ENCODE measurements at regions not wholly inside any gene's neighbourhood (a gene's known extent, or its start where the extent isn't known, plus 50 kb on each side); places are given as distances from the start of the nearest gene placed in this dataset.

DNA sequence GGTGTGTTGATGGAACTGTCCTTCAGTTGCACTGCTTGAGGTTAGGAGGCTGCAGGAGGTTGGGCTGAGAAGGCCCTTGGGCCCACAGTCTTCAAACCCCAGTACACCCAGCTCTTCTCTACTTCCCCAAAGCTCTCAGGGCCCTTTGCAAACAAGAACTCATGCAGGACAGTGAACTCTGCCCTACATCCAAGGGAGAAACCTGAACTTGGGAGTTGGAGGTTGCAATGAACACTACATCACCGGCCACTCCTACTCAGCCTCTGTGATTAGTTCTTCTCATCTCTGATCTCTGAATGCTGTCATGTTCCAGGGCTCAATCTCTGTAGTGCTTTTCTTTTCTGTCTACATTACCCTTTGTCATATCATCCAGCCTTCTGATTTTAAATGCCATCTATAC is 148.5 kb upstream of the PDE7B start:
- H3K4me1 ChIP-seq: no peaks in the 10 kb centered on the region
- no peak overlapping the region for H3K27ac ChIP-seq
- no peak overlapping the region for H3K4me3 ChIP-seq (replicated peaks in 1 of 3)
- intact Hi-C loops (cut with DNase I): no loop called here
- TF ChIP-seq, protein P1, sequence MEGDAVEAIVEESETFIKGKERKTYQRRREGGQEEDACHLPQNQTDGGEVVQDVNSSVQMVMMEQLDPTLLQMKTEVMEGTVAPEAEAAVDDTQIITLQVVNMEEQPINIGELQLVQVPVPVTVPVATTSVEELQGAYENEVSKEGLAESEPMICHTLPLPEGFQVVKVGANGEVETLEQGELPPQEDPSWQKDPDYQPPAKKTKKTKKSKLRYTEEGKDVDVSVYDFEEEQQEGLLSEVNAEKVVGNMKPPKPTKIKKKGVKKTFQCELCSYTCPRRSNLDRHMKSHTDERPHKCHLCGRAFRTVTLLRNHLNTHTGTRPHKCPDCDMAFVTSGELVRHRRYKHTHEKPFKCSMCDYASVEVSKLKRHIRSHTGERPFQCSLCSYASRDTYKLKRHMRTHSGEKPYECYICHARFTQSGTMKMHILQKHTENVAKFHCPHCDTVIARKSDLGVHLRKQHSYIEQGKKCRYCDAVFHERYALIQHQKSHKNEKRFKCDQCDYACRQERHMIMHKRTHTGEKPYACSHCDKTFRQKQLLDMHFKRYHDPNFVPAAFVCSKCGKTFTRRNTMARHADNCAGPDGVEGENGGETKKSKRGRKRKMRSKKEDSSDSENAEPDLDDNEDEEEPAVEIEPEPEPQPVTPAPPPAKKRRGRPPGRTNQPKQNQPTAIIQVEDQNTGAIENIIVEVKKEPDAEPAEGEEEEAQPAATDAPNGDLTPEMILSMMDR (IDR thresholded peaks at IDR 0.05): no peak
- no peak for TF ChIP-seq POLR2A (IDR thresholded peaks at IDR 0.05)
- H3K36me3 ChIP-seq: no peaks in the 10 kb centered on the region
- WGBS, 2 donors: 94 to 100% methylated on average over 1 of the region's 1 CpG
- no peaks in the 10 kb centered on the region for H3K9me3 ChIP-seq
- no peaks in the 10 kb centered on the region for H3K27me3 ChIP-seq
- DNase-seq: no peak

GRCh38 chr6:135703621-135704020 is 147.9 kb upstream of the PDE7B start:
- intact Hi-C loops (cut with DNase I): no loop called here
- Histone ChIP-seq H3K36me3 (no peaks in the 10 kb centered on the region), H3K27ac (no peak overlapping the region), H3K4me3 (replicated peaks in 1 of 3) (no peak overlapping the region), H3K4me1 (no peaks in the 10 kb centered on the region), H3K9me3 (no peaks in the 10 kb centered on the region), H3K27me3 (no peaks in the 10 kb centered on the region)
- DNase-seq: no peak
- no peak for TF ChIP-seq POLR2A (IDR thresholded peaks at IDR 0.05)
- TF ChIP-seq, protein P1 (IDR thresholded peaks at IDR 0.05): no peak
- WGBS, 2 donors: 85 to 88% methylated on average over 3 of the region's 3 CpGs

DNA sequence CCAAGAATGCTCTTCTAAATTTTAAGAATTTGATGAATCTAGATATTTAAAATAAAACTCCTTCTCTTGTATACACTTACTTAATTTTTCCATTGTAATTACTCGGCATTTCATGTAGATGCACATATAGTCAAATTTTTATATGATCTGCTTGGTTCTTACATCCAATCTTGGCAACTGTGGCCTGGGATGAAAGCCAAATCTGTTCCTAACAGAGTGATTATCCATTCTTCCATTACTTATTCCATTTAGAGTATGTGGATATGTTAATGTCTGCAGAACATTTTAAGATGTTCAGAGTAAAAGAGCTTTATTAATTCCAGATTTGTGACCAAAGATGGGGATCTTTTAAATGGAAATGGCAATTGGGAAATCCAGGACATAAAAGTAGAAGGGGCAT is 144.1 kb upstream of the PDE7B start:
- Histone ChIP-seq H3K9me3 (no peaks in the 10 kb centered on the region), H3K27me3 (no peaks in the 10 kb centered on the region), H3K4me1 (no peaks in the 10 kb centered on the region), H3K36me3 (no peaks in the 10 kb centered on the region), H3K27ac (no peak overlapping the region), H3K4me3 (replicated peaks in 1 of 3) (no peak overlapping the region)
- no peak for DNase-seq
- intact Hi-C loops (cut with DNase I): no loop called here
- 87 to 89% methylated on average over 1 of the region's 1 CpG for WGBS, 2 donors
- no peak for TF ChIP-seq POLR2A (IDR thresholded peaks at IDR 0.05)
- TF ChIP-seq, protein P1 (IDR thresholded peaks at IDR 0.05): no peak

- 87 to 92% methylated on average over 5 of the region's 5 CpGs for WGBS, 2 donors
- Histone ChIP-seq H3K27ac (no peak overlapping the region), H3K27me3 (no peaks in the 10 kb centered on the region), H3K9me3 (no peaks in the 10 kb centered on the region), H3K36me3 (no peaks in the 10 kb centered on the region), H3K4me3 (replicated peaks in 1 of 3) (no peak overlapping the region), H3K4me1 (no peaks in the 10 kb centered on the region)
- TF ChIP-seq, protein P1 (IDR thresholded peaks at IDR 0.05): no peak
- no peak for TF ChIP-seq POLR2A (IDR thresholded peaks at IDR 0.05)
- intact Hi-C loops (cut with DNase I): no loop called here
- no peak for DNase-seq
Observed at GRCh38 chr6:135710042-135710441, 141.5 kb upstream of the PDE7B start.

- no peaks in the 10 kb centered on the region for H3K36me3 ChIP-seq
- no peaks in the 10 kb centered on the region for H3K27me3 ChIP-seq
- no peak overlapping the region for H3K4me3 ChIP-seq (replicated peaks in 1 of 3)
- H3K27ac ChIP-seq: no peak overlapping the region
- no peaks in the 10 kb centered on the region for H3K9me3 ChIP-seq
- intact Hi-C loops (cut with DNase I): no loop called here
- no peak for DNase-seq
- no peaks in the 10 kb centered on the region for H3K4me1 ChIP-seq
- TF ChIP-seq, protein P1 (IDR thresholded peaks at IDR 0.05): no peak
- no peak for TF ChIP-seq POLR2A (IDR thresholded peaks at IDR 0.05)
Observed at GRCh38 chr6:135722190-135722589, 129.3 kb upstream of the PDE7B start.

All from thyroid gland (tissue), 4 donors.